Nephron progenitor cell (in vitro differentiated cells): ENCODE measurements at regions not wholly inside any gene's neighbourhood (a gene's known extent, or its start where the extent isn't known, plus 50 kb on each side); places are given as distances from the start of the nearest gene placed in this dataset.

ENCODE experiments used
- DNase-seq: peaks from one replicate; pipeline ENCODE4 v3.0.0; 2021
- H3K27ac Mint-ChIP-seq: 2 replicates; pipeline ENCODE4 v1.8.0; 2021; ENCODE audit warnings: mild to moderate bottlenecking, moderate library complexity, mixed read lengths
- H3K27me3 Mint-ChIP-seq: 2 replicates; pipeline ENCODE4 v1.8.0; 2021; ENCODE audit warnings: mild to moderate bottlenecking, low read depth, mixed read lengths; ENCODE audit not compliant: poor library complexity
- H3K36me3 Mint-ChIP-seq: 2 replicates; pipeline ENCODE4 v1.8.0; 2021; ENCODE audit warnings: low read depth, mixed read lengths
- H3K4me1 Mint-ChIP-seq: 2 replicates; pipeline ENCODE4 v1.8.0; 2021; ENCODE audit warnings: mixed read lengths
- H3K4me3 Mint-ChIP-seq: 2 replicates; pipeline ENCODE4 v1.8.0; 2021; ENCODE audit warnings: mild to moderate bottlenecking, moderate library complexity, mixed read lengths
- H3K9me3 Mint-ChIP-seq: 2 replicates; pipeline ENCODE4 v1.8.0; 2021; ENCODE audit warnings: mild to moderate bottlenecking, moderate library complexity, mixed read lengths
- TF ChIP-seq, protein P1 (sequence below): fragments of 200-600 bp; sonication (generic); IDR thresholded peaks from 2 replicates; pipeline ENCODE4 v1.5.0; 2021; ENCODE audit warnings: antibody characterized with exemption

DNA sequence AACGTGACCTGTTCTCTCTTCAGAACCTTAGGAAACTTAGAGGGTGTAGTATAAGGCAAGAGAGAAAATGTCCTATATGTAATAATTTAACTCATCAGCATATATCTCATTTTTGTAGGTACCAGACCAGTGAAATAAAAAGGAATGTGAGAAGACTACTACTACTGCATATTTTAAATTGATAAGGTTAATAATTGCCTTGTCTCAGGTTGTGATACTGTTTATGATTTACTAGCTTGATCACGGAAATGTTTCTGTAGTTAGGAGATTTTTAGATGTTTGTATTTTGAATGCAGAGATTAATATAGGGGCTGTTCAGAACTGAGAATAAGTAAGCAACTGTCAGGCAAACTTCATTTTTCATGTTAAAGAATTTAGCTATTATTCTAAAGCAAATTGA lies 1563.4 kb downstream of the C4orf33 start:
- Mint-ChIP-seq H3K9me3 (peaks cover 19% of the 10 kb centered on the region), H3K27me3 (no peaks in the 10 kb centered on the region)
- TF ChIP-seq, protein P1, sequence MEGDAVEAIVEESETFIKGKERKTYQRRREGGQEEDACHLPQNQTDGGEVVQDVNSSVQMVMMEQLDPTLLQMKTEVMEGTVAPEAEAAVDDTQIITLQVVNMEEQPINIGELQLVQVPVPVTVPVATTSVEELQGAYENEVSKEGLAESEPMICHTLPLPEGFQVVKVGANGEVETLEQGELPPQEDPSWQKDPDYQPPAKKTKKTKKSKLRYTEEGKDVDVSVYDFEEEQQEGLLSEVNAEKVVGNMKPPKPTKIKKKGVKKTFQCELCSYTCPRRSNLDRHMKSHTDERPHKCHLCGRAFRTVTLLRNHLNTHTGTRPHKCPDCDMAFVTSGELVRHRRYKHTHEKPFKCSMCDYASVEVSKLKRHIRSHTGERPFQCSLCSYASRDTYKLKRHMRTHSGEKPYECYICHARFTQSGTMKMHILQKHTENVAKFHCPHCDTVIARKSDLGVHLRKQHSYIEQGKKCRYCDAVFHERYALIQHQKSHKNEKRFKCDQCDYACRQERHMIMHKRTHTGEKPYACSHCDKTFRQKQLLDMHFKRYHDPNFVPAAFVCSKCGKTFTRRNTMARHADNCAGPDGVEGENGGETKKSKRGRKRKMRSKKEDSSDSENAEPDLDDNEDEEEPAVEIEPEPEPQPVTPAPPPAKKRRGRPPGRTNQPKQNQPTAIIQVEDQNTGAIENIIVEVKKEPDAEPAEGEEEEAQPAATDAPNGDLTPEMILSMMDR: no peak

DNA sequence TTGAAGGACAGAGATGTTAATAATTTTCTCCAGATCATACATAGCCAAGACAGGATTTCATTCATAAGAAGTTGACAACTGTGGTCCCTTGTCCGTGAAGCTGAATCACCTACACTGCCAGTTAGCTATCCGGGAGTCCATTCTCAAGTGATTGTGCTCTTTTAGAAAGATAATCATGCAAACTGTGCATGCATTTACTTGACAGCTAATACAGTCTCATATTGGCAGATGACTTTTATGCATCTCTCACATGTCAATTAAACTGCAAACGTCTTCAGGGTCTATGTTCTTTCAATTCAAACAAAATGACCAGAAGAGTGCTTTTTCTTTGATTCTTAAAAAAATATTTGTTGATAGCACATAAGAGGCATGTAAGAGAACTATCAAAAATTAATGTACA lies 1572.9 kb downstream of the C4orf33 start:
- no peak for DNase-seq
- Mint-ChIP-seq H3K27me3 (no peaks in the 10 kb centered on the region), H3K36me3 (no peaks in the 10 kb centered on the region), H3K4me1 (no peaks in the 10 kb centered on the region), H3K27ac (no peak overlapping the region), H3K9me3 (no peaks in the 10 kb centered on the region), H3K4me3 (no peak overlapping the region)
- TF ChIP-seq, protein P1: no peak

More for the DNA sequence above, 1563.4 kb downstream of the C4orf33 start:
- Mint-ChIP-seq H3K4me3 (no peak overlapping the region), H3K4me1 (no peaks in the 10 kb centered on the region), H3K27ac (no peak overlapping the region), H3K36me3 (no peaks in the 10 kb centered on the region)
- no peak for DNase-seq

DNA sequence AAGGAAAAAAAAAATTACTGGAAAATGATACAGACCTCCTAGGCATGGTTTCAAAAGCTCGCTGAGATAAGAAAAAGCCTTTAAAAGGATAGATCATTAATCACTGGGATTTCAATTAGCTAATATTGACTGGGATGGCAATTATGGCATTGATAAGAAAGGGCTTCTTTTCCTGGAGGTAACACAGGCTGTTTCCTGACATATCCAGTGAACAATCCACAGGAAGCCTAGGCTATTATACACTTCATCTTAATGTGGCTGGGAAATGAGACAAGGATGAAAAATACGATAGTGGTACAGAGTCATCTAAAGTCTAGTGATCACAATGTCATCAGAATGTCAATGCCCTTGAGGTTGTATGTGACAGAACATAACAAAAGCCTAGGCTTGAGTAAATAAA lies 1579.3 kb downstream of the C4orf33 start:
- no peak for DNase-seq
- no peaks in the 10 kb centered on the region for H3K9me3 Mint-ChIP-seq
- H3K4me1 Mint-ChIP-seq: no peaks in the 10 kb centered on the region
- H3K27me3 Mint-ChIP-seq: no peaks in the 10 kb centered on the region
- TF ChIP-seq, protein P1: no peak
- no peak overlapping the region for H3K4me3 Mint-ChIP-seq
- H3K27ac Mint-ChIP-seq: no peak overlapping the region
- H3K36me3 Mint-ChIP-seq: no peaks in the 10 kb centered on the region

DNA sequence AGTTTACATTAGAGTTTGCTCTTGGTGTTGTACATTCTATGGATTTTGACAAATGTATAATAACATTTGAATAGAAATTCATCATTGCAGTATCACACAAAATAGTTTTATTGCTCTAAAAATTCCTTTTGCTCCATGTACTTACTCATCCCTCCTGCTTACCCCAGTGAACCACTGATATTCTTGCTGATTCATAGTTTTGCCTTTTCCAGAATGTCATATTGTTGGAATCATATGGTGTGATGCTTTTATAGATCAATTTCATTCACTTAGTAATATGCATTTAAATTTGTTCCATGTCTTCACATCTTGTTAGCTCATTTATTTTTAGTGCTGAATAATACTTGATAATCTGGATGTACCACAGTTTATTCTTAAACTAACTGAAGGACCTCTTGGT lies 1593.2 kb downstream of the C4orf33 start:
- Mint-ChIP-seq H3K4me3 (no peak overlapping the region), H3K36me3 (no peaks in the 10 kb centered on the region), H3K27ac (no peak overlapping the region), H3K4me1 (no peaks in the 10 kb centered on the region), H3K9me3 (no peaks in the 10 kb centered on the region), H3K27me3 (no peaks in the 10 kb centered on the region)
- no peak for DNase-seq
- TF ChIP-seq, protein P1: no peak

DNA sequence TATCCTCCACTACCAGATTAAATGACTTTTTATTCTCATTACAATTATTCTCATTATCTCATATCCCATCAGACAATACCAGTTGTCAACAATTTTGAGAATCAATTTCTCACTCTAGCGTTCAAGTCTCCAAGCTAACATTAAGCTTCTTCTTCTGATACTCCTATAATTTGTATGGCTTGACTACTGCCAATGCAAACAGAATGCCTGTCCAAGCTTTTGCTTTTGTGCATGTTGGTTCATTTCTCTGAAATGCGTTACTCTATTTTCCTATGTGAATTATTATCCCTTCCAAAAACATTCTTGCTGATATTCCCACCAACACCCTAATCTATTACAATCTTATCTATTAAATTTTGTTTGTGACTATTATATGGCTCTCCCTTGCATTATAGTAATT lies 1602.3 kb downstream of the C4orf33 start:
- Mint-ChIP-seq H3K4me1 (no peaks in the 10 kb centered on the region), H3K27me3 (no peaks in the 10 kb centered on the region), H3K36me3 (no peaks in the 10 kb centered on the region), H3K9me3 (no peaks in the 10 kb centered on the region), H3K27ac (no peak overlapping the region), H3K4me3 (no peak overlapping the region)
- TF ChIP-seq, protein P1: no peak
- no peak for DNase-seq

DNA sequence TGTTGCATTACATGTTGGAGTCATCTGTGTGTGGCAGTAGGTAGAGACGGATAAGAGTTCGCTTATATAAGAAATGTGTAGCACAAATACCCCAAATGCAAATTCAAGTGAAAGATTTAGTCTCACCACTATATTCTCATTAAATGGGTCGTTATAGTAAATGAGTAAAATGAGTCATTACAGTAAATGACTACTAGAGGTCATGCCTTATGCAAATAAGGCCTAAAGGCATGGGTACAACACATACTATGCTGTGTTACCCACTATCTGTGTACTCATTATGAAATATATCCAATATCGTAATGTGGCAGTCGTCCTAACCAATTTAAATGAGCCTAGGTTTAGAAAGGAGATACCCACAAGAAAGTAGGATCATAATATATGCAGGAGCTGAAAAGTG lies 1603.1 kb downstream of the C4orf33 start:
- H3K27me3 Mint-ChIP-seq: no peaks in the 10 kb centered on the region
- H3K4me1 Mint-ChIP-seq: no peaks in the 10 kb centered on the region
- no peak overlapping the region for H3K27ac Mint-ChIP-seq
- no peak for DNase-seq
- TF ChIP-seq, protein P1: no peak
- H3K36me3 Mint-ChIP-seq: no peaks in the 10 kb centered on the region
- H3K4me3 Mint-ChIP-seq: no peak overlapping the region
- no peaks in the 10 kb centered on the region for H3K9me3 Mint-ChIP-seq
